ENCODE measurements at regions not wholly inside any gene's neighbourhood (a gene's known extent, or its start where the extent isn't known, plus 50 kb on each side); places are given as distances from the start of the nearest gene placed in this dataset.

- peak overlapping the region; percentile 77 for H3K4me2 ChIP-seq (ENCODE audit: low read depth, low read length)
- CTCF ChIA-PET: no interaction called here
These were observed 1516.2 kb upstream of the PCDH20 start for GRCh38 chr13:62931853-62932252.

More at GRCh38 chr13:62931853-62932252, 1516.2 kb upstream of the PCDH20 start:
- H4K8ac ChIP-seq (ENCODE audit: low read depth in 2 of 2, low read length in 2 of 2): peak overlapping the region in 1 of 2 experiments; percentile 83; a peak in 2 of 4 replicates
- BruUV-seq (replicated peaks): no TSS peak
- H3K27ac ChIP-seq (ENCODE audit: insufficient read depth, low read length): no peak overlapping the region
- H2BK15ac ChIP-seq (ENCODE audit: low read depth, low read length): 0 out of 3 replicates have a peak overlapping the region, but pooled peaks have one; percentile 2
- H3K14ac ChIP-seq (replicated peaks; ENCODE audit: low read depth, low read length): peak overlapping the region; percentile 88; the same call in 1 of the 2 replicates
- in situ Hi-C loops (cut with MboI; ENCODE audit: low sequenced_read_pairs): no loop called here
- dilution Hi-C loops (cut with HindIII; ENCODE audit: low sequenced_read_pairs, unreplicated experiment): no loop called here
- no peaks in the 10 kb centered on the region for H3K9me3 ChIP-seq (ENCODE audit: control insufficient read depth, insufficient read depth, low read length)
- peak overlapping the region; percentile 97 for H2BK20ac ChIP-seq (ENCODE audit: low read depth, low read length)
- no peak overlapping the region for H2AK9ac ChIP-seq (replicated peaks; ENCODE audit: low read depth, low read length, poor library complexity)
- H4K20me1 ChIP-seq (ENCODE audit: insufficient read depth, low read length): no peaks in the 10 kb centered on the region
- ATAC-seq (ENCODE audit: low read depth) (peak; percentile 88), DNase-seq (peak; percentile 68)
- peak overlapping the region; percentile 34; the same call in 1 of the 2 replicates for H4K5ac ChIP-seq (ENCODE audit: low read depth, low read length)
- no peak overlapping the region for H3K4me3 ChIP-seq (ENCODE audit: insufficient read depth, low read depth, low read length)
- peak overlapping the region; percentile 64; the same call in 1 of the 2 replicates for H3K18ac ChIP-seq (ENCODE audit: low read depth, low read length)
- no CpG with 5 or more reads among the region's 1 CpG for WGBS, 2 experiments (ENCODE audit: extremely low coverage in 2 of 2, insufficient read length in 1 of 2)
- TF ChIP-seq MAZ (IDR thresholded peaks at IDR 0.05; ENCODE audit: borderline replicate concordance, low read depth, low read length) (no peak), ELK1 (IDR thresholded peaks at IDR 0.05; ENCODE audit: borderline replicate concordance, low read depth, low read length) (no peak), BHLHE40 (IDR thresholded peaks at IDR 0.05; ENCODE audit: low read depth, low read length) (peak; percentile 17; the same call in 1 of the 2 replicates), RCOR1 (IDR thresholded peaks at IDR 0.05; ENCODE audit: insufficient replicate concordance, low read length) (no peak), SMC3 (IDR thresholded peaks at IDR 0.05; ENCODE audit: low read depth, low read length) (no peak), POLR2A (IDR thresholded peaks at IDR 0.05; ENCODE audit: low read depth, low read length) (no peak), USF2 (IDR thresholded peaks at IDR 0.05; ENCODE audit: low read depth, low read length) (no peak), FOS (IDR thresholded peaks at IDR 0.05; ENCODE audit: low read depth, low read length) (no peak), CEBPB (IDR thresholded peaks at IDR 0.05; ENCODE audit: low read depth, low read length) (peak; percentile 35; the same call in 1 of the 2 replicates), CTCF (conservative IDR thresholded peaks at IDR 0.05; ENCODE audit: low read depth, low read length) (no peak), MXI1 (IDR thresholded peaks at IDR 0.05; ENCODE audit: borderline replicate concordance, low read depth, low read length) (0 out of 2 replicates have a peak, but pooled peaks have one; percentile 40), MAFK (IDR thresholded peaks at IDR 0.05; ENCODE audit: low read depth, low read length) (no peak), RFX5 (IDR thresholded peaks at IDR 0.05; ENCODE audit: low read depth, low read length) (no peak), CHD1 (IDR thresholded peaks at IDR 0.05; ENCODE audit: low read depth, low read length) (no peak)
- H2AFZ ChIP-seq (replicated peaks; ENCODE audit: low read length, poor library complexity): no peak overlapping the region
- no peaks in the 10 kb centered on the region for H3K27me3 ChIP-seq (ENCODE audit: control insufficient read depth, insufficient read depth, low read length)
- H3K9ac ChIP-seq (ENCODE audit: low read depth, low read length): no peak overlapping the region
- no peak overlapping the region for H2AK5ac ChIP-seq (ENCODE audit: low read depth, low read length)
- intact Hi-C loops (cut with micrococcal nuclease): no loop called here
- H3K4ac ChIP-seq (ENCODE audit: low read depth, low read length): no peak overlapping the region; the same call in 1 of the 2 replicates
- H3K9me1 ChIP-seq (ENCODE audit: insufficient read depth, low read length): 0 out of 2 replicates have a peak, but pooled peaks cover 2% of the 10 kb centered on the region
- no peak overlapping the region; the same call in 1 of the 2 replicates for H3K56ac ChIP-seq (ENCODE audit: extremely low read depth, insufficient read depth, low read length)
- peak overlapping the region; percentile 84 for H2BK120ac ChIP-seq (ENCODE audit: low read depth, low read length)
- peak overlapping the region; percentile 88 for H2BK5ac ChIP-seq (ENCODE audit: low read depth, low read length, poor library complexity, severe bottlenecking)
- peaks cover 2% of the 10 kb centered on the region; the same call in 1 of the 2 replicates for H3K4me1 ChIP-seq (ENCODE audit: control insufficient read depth, insufficient read depth, low read length)
- peak overlapping the region; percentile 89; the same call in 1 of the 2 replicates for H4K91ac ChIP-seq (ENCODE audit: insufficient read depth, low read depth, low read length)
- no peaks in the 10 kb centered on the region for H3K79me1 ChIP-seq (ENCODE audit: low read depth in 1 of 2, low read length in 2 of 2)
- H3K36me3 ChIP-seq (ENCODE audit: control insufficient read depth, insufficient read depth, low read length): no peaks in the 10 kb centered on the region
- H3K23ac ChIP-seq (ENCODE audit: low read depth, low read length): no peak overlapping the region
- POLR2A ChIA-PET (ENCODE audit: unreplicated experiment): interaction anchor here (0.6 kb wide), 1 partner anchor 90 kb away, joined by 3 read pairs; no protein-coding TSS in a partner anchor
